ENCODE measurements at regions not wholly inside any gene's neighbourhood (a gene's known extent, or its start where the extent isn't known, plus 50 kb on each side); places are given as distances from the start of the nearest gene placed in this dataset.

- TF ChIP-seq CTCF (conservative IDR thresholded peaks at IDR 0.05; ENCODE audit: low read depth in 2 of 2) (no peak), POLR2AphosphoS5 (IDR thresholded peaks at IDR 0.05; ENCODE audit: low read depth) (no peak), JUNB (IDR thresholded peaks at IDR 0.05; ENCODE audit: unreplicated experiment) (no peak), ZNF114 (CRISPR knock-in tag; IDR thresholded peaks at IDR 0.05) (no peak), EZH2 (IDR thresholded peaks at IDR 0.05; ENCODE audit: low read depth, unreplicated experiment) (no peak), CREB1 (CRISPR knock-in tag; IDR thresholded peaks at IDR 0.05; ENCODE audit: low read depth) (no peak), REST (IDR thresholded peaks at IDR 0.05; ENCODE audit: unreplicated experiment) (no peak), ETS1 (IDR thresholded peaks at IDR 0.05) (no peak), NANOG (IDR thresholded peaks at IDR 0.05; ENCODE audit: borderline replicate concordance) (no peak), EZH2phosphoT487 (IDR thresholded peaks at IDR 0.05; ENCODE audit: unreplicated experiment) (no peak), ZNF331 (CRISPR knock-in tag; IDR thresholded peaks at IDR 0.05; ENCODE audit: low read depth) (no peak), ZNF462 (CRISPR knock-in tag; IDR thresholded peaks at IDR 0.05) (no peak), STAT1 (IDR thresholded peaks at IDR 0.05; ENCODE audit: unreplicated experiment) (no peak)
Measured at GRCh38 chr13:78182813-78183212, 264.2 kb upstream of the EDNRB start.

Measured in GM23338 (cell line).